ENCODE measurements at regions not wholly inside any gene's neighbourhood (a gene's known extent, or its start where the extent isn't known, plus 50 kb on each side); places are given as distances from the start of the nearest gene placed in this dataset.
"Not testable (repeated sequence)": the region's sequence is repeated elsewhere in the genome, so short reads cannot be mapped to it uniquely, and the experiment has no call there.

DNA sequence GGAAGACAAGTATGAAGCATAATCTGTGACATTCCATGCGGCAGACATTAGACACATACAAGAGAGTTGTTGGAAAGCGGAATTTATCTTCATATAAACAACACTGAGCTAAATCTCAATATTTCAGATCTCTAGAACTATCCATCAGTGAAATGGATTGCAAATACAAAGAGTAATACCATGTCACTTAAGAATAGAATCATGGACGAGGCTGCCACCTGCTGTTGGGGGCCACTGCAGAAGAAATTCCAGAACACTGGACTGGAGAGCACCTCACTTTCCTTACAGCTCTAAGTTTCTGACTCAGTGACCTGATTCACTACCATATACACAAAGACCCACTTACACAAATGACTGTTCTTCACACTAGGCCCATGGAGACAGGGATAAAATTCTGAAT is 346.7 kb downstream of the OR4F29 start:
- TF ChIP-seq, protein P1, sequence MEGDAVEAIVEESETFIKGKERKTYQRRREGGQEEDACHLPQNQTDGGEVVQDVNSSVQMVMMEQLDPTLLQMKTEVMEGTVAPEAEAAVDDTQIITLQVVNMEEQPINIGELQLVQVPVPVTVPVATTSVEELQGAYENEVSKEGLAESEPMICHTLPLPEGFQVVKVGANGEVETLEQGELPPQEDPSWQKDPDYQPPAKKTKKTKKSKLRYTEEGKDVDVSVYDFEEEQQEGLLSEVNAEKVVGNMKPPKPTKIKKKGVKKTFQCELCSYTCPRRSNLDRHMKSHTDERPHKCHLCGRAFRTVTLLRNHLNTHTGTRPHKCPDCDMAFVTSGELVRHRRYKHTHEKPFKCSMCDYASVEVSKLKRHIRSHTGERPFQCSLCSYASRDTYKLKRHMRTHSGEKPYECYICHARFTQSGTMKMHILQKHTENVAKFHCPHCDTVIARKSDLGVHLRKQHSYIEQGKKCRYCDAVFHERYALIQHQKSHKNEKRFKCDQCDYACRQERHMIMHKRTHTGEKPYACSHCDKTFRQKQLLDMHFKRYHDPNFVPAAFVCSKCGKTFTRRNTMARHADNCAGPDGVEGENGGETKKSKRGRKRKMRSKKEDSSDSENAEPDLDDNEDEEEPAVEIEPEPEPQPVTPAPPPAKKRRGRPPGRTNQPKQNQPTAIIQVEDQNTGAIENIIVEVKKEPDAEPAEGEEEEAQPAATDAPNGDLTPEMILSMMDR (IDR thresholded peaks at IDR 0.05), result not testable (repeated sequence)
- TF ChIP-seq POLR2A (IDR thresholded peaks at IDR 0.05), result not testable (repeated sequence)
